Body of pancreas (tissue), 4 donors: ENCODE measurements at regions not wholly inside any gene's neighbourhood (a gene's known extent, or its start where the extent isn't known, plus 50 kb on each side); places are given as distances from the start of the nearest gene placed in this dataset.

Experiments used
- CTCF ChIP-seq, 7 experiments: fragments of 450-650 bp in 4 of 7; fragments of 200-600 bp in 3 of 7; sonication (generic) in 3 of 7; IDR thresholded peaks; one replicate each; pipeline ENCODE4 v1.5.1; 2016 to 2019; ENCODE audit warnings: antibody characterized with exemption in 7 of 7
- POLR2A ChIP-seq, 3 donors: fragments of 450-650 bp; IDR thresholded peaks; one replicate each; pipeline ENCODE4 v1.6.1; 2016; ENCODE audit warnings: antibody characterized with exemption in 3 of 3, mild to moderate bottlenecking in 2 of 3

- TF ChIP-seq CTCF (IDR thresholded peaks at IDR 0.05), result no peak
- TF ChIP-seq POLR2A (IDR thresholded peaks at IDR 0.05), result no peak
Observed at GRCh38 chr5:4804691-4805360, 335.3 kb upstream of the ADAMTS16 start.
